ENCODE measurements at regions not wholly inside any gene's neighbourhood (a gene's known extent, or its start where the extent isn't known, plus 50 kb on each side); places are given as distances from the start of the nearest gene placed in this dataset.

- ChIA-PET CTCF (no interaction called here), POLR2A (no interaction called here)
- DNase-seq (ENCODE audit: extremely low spot score), result no peak
- TF ChIP-seq LEF1 (IDR thresholded peaks at IDR 0.05; ENCODE audit: borderline replicate concordance) (no peak), HDGF (IDR thresholded peaks at IDR 0.05; ENCODE audit: borderline replicate concordance) (no peak), CTBP1 (IDR thresholded peaks at IDR 0.05; ENCODE audit: borderline replicate concordance) (no peak), SUZ12 (IDR thresholded peaks at IDR 0.05) (no peak), ZNF384 (IDR thresholded peaks at IDR 0.05) (no peak), ARNT (IDR thresholded peaks at IDR 0.05) (no peak), NFRKB (IDR thresholded peaks at IDR 0.05) (no peak)
Measured at GRCh38 chr7:46566097-46566774, 645.2 kb upstream of the IGFBP3 start.

DNA sequence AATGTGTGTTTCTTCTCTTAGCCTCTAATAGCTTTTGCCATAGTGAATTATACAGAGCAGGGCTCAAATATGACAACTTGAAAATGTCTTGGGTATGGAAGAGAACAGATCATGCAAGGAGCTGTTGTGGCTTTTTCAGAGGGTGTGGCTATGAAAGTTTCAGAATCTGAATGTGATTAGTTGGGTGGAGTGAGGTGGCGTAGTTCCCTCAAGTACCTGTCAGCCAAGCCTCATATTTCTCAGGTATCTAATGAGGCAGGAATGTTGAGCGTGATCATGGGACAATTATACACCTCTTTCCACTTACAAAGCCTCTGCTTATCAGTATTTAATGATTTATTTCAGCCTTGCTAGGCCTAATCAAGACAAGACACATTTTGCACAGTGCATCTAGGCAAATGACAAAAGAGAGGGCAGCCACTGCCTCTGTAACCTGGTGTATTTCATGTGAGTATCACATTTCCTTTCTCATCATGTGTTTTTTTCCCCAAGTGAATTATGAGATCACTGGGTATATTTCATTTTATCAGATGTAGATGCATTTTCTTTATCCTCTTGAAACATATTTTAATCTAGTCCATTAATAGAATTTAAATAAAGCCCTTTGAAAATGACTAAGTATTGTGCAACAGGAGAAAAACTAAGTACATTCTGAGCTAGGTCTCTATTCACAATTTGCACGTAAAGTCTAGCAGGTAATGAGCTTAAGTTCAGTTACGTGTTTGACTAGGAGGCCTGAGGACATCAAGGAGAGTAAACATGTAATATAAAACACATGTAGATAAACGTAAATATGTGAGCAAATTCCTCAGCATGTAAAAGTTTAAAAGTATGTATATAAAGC is 644.4 kb upstream of the IGFBP3 start:
- ChIA-PET CTCF (no interaction called here), POLR2A (no interaction called here)
- TF ChIP-seq SUZ12 (IDR thresholded peaks at IDR 0.05), result no peak
- TF ChIP-seq FOXA1 (IDR thresholded peaks at IDR 0.05), result no peak
- no peak for TF ChIP-seq NFRKB (IDR thresholded peaks at IDR 0.05)
- no peak for TF ChIP-seq CTBP1 (IDR thresholded peaks at IDR 0.05; ENCODE audit: borderline replicate concordance)
- TF ChIP-seq ELF4 (IDR thresholded peaks at IDR 0.05), result no peak
- no peak for TF ChIP-seq ARNT (IDR thresholded peaks at IDR 0.05)
- TF ChIP-seq TARDBP (IDR thresholded peaks at IDR 0.05), result no peak
- no peak for TF ChIP-seq FOXK2 (IDR thresholded peaks at IDR 0.05)
- TF ChIP-seq BHLHE40 (IDR thresholded peaks at IDR 0.05; ENCODE audit: borderline replicate concordance), result no peak
- no peak for TF ChIP-seq HDGF (IDR thresholded peaks at IDR 0.05; ENCODE audit: borderline replicate concordance)
- TF ChIP-seq FOXM1 (IDR thresholded peaks at IDR 0.05; ENCODE audit: borderline replicate concordance), result no peak
- no peak for TF ChIP-seq L3MBTL2 (conservative IDR thresholded peaks at IDR 0.05)
- TF ChIP-seq SP1 (IDR thresholded peaks at IDR 0.05), result no peak
- no peak for DNase-seq (ENCODE audit: extremely low spot score)

GRCh38 chr7:46559194-46559832 is 638.2 kb upstream of the IGFBP3 start:
- no peak for DNase-seq (ENCODE audit: extremely low spot score)
- POLR2A ChIA-PET, result no interaction called here
- no peak for TF ChIP-seq L3MBTL2 (conservative IDR thresholded peaks at IDR 0.05)
- TF ChIP-seq HDGF (IDR thresholded peaks at IDR 0.05; ENCODE audit: borderline replicate concordance), result no peak
- no peak for TF ChIP-seq SUZ12 (IDR thresholded peaks at IDR 0.05)
- no peak for TF ChIP-seq FOXK2 (IDR thresholded peaks at IDR 0.05)
- no peak for TF ChIP-seq NFRKB (IDR thresholded peaks at IDR 0.05)
- TF ChIP-seq FOXA1 (IDR thresholded peaks at IDR 0.05), result no peak
- TF ChIP-seq ARNT (IDR thresholded peaks at IDR 0.05), result no peak
- TF ChIP-seq TARDBP (IDR thresholded peaks at IDR 0.05), result no peak
- no peak for TF ChIP-seq LEF1 (IDR thresholded peaks at IDR 0.05; ENCODE audit: borderline replicate concordance)
- no peak for TF ChIP-seq CTBP1 (IDR thresholded peaks at IDR 0.05; ENCODE audit: borderline replicate concordance)
- no peak for TF ChIP-seq FOXM1 (IDR thresholded peaks at IDR 0.05; ENCODE audit: borderline replicate concordance)
- no peak for TF ChIP-seq SP1 (IDR thresholded peaks at IDR 0.05)
- TF ChIP-seq, protein P1, sequence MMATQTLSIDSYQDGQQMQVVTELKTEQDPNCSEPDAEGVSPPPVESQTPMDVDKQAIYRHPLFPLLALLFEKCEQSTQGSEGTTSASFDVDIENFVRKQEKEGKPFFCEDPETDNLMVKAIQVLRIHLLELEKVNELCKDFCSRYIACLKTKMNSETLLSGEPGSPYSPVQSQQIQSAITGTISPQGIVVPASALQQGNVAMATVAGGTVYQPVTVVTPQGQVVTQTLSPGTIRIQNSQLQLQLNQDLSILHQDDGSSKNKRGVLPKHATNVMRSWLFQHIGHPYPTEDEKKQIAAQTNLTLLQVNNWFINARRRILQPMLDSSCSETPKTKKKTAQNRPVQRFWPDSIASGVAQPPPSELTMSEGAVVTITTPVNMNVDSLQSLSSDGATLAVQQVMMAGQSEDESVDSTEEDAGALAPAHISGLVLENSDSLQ (IDR thresholded peaks at IDR 0.05), result no peak
- TF ChIP-seq BHLHE40 (IDR thresholded peaks at IDR 0.05; ENCODE audit: borderline replicate concordance), result no peak
- no peak for TF ChIP-seq ELF4 (IDR thresholded peaks at IDR 0.05)
- no peak for TF ChIP-seq ZNF384 (IDR thresholded peaks at IDR 0.05)
- CTCF ChIA-PET, result no interaction called here

GRCh38 chr7:46558482-46559193 is 637.6 kb upstream of the IGFBP3 start:
- DNase-seq (ENCODE audit: extremely low spot score), result no peak
- CTCF ChIA-PET, result interaction anchor here (1.2 kb wide), 1 partner anchor 15 kb away, joined by 3 read pairs; no protein-coding TSS in a partner anchor
- POLR2A ChIA-PET, result no interaction called here
- TF ChIP-seq SUZ12 (IDR thresholded peaks at IDR 0.05) (no peak), LEF1 (IDR thresholded peaks at IDR 0.05; ENCODE audit: borderline replicate concordance) (no peak), ARNT (IDR thresholded peaks at IDR 0.05) (no peak), HDGF (IDR thresholded peaks at IDR 0.05; ENCODE audit: borderline replicate concordance) (no peak), L3MBTL2 (conservative IDR thresholded peaks at IDR 0.05) (no peak), SP1 (IDR thresholded peaks at IDR 0.05) (no peak), FOXK2 (IDR thresholded peaks at IDR 0.05) (no peak), FOXA1 (IDR thresholded peaks at IDR 0.05) (no peak), NFRKB (IDR thresholded peaks at IDR 0.05) (no peak), ELF4 (IDR thresholded peaks at IDR 0.05) (no peak), CTBP1 (IDR thresholded peaks at IDR 0.05; ENCODE audit: borderline replicate concordance) (no peak), TARDBP (IDR thresholded peaks at IDR 0.05) (no peak), BHLHE40 (IDR thresholded peaks at IDR 0.05; ENCODE audit: borderline replicate concordance) (no peak), FOXM1 (IDR thresholded peaks at IDR 0.05; ENCODE audit: borderline replicate concordance) (no peak), ZNF384 (IDR thresholded peaks at IDR 0.05) (no peak)
- TF ChIP-seq, protein P1 (IDR thresholded peaks at IDR 0.05), result no peak

- TF ChIP-seq SP1 (IDR thresholded peaks at IDR 0.05) (no peak), ELF4 (IDR thresholded peaks at IDR 0.05) (no peak), HDGF (IDR thresholded peaks at IDR 0.05; ENCODE audit: borderline replicate concordance) (no peak), FOXK2 (IDR thresholded peaks at IDR 0.05) (no peak), LEF1 (IDR thresholded peaks at IDR 0.05; ENCODE audit: borderline replicate concordance) (no peak), L3MBTL2 (conservative IDR thresholded peaks at IDR 0.05) (no peak), FOXM1 (IDR thresholded peaks at IDR 0.05; ENCODE audit: borderline replicate concordance) (no peak), FOXA1 (IDR thresholded peaks at IDR 0.05) (no peak)
- CTCF ChIA-PET, result interaction anchor here (1.2 kb wide), 1 partner anchor 14 kb away, joined by 3 read pairs; no protein-coding TSS in a partner anchor
Measured at GRCh38 chr7:46557781-46558180, 636.7 kb upstream of the IGFBP3 start.

More at GRCh38 chr7:46557781-46558180, 636.7 kb upstream of the IGFBP3 start:
- POLR2A ChIA-PET, result no interaction called here
- no peak for DNase-seq (ENCODE audit: extremely low spot score)

Measured in HEK293T (cell line).